Muscle layer of duodenum (tissue), 2 donors: ENCODE measurements at regions not wholly inside any gene's neighbourhood (a gene's known extent, or its start where the extent isn't known, plus 50 kb on each side); places are given as distances from the start of the nearest gene placed in this dataset.

Experiments
- H3K27ac ChIP-seq: one replicate; pipeline ENCODE4 v1.7.0; 2013; ENCODE audit warnings: mild to moderate bottlenecking, low read length
- H3K27me3 ChIP-seq: one replicate; pipeline ENCODE4 v1.7.0; 2013; ENCODE audit warnings: low read depth, mild to moderate bottlenecking, control low read depth, low read length
- H3K36me3 ChIP-seq, 2 donors: one replicate each; pipeline ENCODE4 v1.7.0; 2013; ENCODE audit warnings: low read length in 2 of 2, control low read depth in 1 of 2, mild to moderate bottlenecking in 1 of 2; ENCODE audit not compliant: insufficient read depth in 2 of 2, control insufficient read depth in 1 of 2
- H3K4me1 ChIP-seq, 2 donors: one replicate each; pipeline ENCODE4 v1.7.0; 2013; ENCODE audit warnings: low read length in 2 of 2, mild to moderate bottlenecking in 2 of 2, control low read depth in 1 of 2, moderate library complexity in 1 of 2; ENCODE audit not compliant: insufficient read depth in 2 of 2, control insufficient read depth in 1 of 2
- H3K4me3 ChIP-seq, 2 donors: one replicate each; pipeline ENCODE4 v1.7.0; 2013; ENCODE audit warnings: low read length in 2 of 2, low read depth in 1 of 2, mild to moderate bottlenecking in 1 of 2
- H3K9me3 ChIP-seq, 2 donors: one replicate each; pipeline ENCODE4 v1.7.0; 2013; ENCODE audit warnings: low read length in 2 of 2, control low read depth in 1 of 2, mild to moderate bottlenecking in 1 of 2; ENCODE audit not compliant: control insufficient read depth in 1 of 2
- donor health status: healthy.

GRCh38 chr16:54432897-54433229 is 146.3 kb upstream of the IRX3 start:
- H3K27me3 ChIP-seq = peaks cover 6% of the 10 kb centered on the region
- no peaks in the 10 kb centered on the region for H3K36me3 ChIP-seq
- H3K4me3 ChIP-seq = no peak overlapping the region
- H3K27ac ChIP-seq = no peak overlapping the region
- H3K4me1 ChIP-seq = no peaks in the 10 kb centered on the region
- H3K9me3 ChIP-seq = peaks cover 8 to 16% of the 10 kb centered on the region in 2 donors

GRCh38 chr16:54431997-54432896 is 145.7 kb upstream of the IRX3 start:
- Histone ChIP-seq H3K4me1 (no peaks in the 10 kb centered on the region), H3K27ac (no peak overlapping the region), H3K36me3 (no peaks in the 10 kb centered on the region), H3K27me3 (peaks cover 6% of the 10 kb centered on the region), H3K4me3 (no peak overlapping the region), H3K9me3 (peaks cover 8 to 16% of the 10 kb centered on the region in 2 donors)

- H3K27ac ChIP-seq = no peak overlapping the region
- no peaks in the 10 kb centered on the region for H3K4me1 ChIP-seq
- H3K4me3 ChIP-seq = no peak overlapping the region
- no peaks in the 10 kb centered on the region for H3K36me3 ChIP-seq
- H3K27me3 ChIP-seq = peaks cover 6% of the 10 kb centered on the region
- peaks cover 8 to 16% of the 10 kb centered on the region in 2 donors for H3K9me3 ChIP-seq
Measured at GRCh38 chr16:54431041-54431996, 144.7 kb upstream of the IRX3 start.

- Histone ChIP-seq H3K4me1 (no peaks in the 10 kb centered on the region), H3K27me3 (peaks cover 10% of the 10 kb centered on the region), H3K36me3 (no peaks in the 10 kb centered on the region), H3K27ac (no peak overlapping the region), H3K4me3 (no peak overlapping the region), H3K9me3 (peaks cover 8 to 16% of the 10 kb centered on the region in 2 donors)
Measured at GRCh38 chr16:54430491-54431030, 144.0 kb upstream of the IRX3 start.

- Histone ChIP-seq H3K27me3 (peaks cover 10% of the 10 kb centered on the region), H3K4me1 (no peaks in the 10 kb centered on the region), H3K27ac (no peak overlapping the region), H3K9me3 (peaks cover 8 to 13% of the 10 kb centered on the region in 2 donors), H3K4me3 (no peak overlapping the region), H3K36me3 (no peaks in the 10 kb centered on the region)
Measured at GRCh38 chr16:54429029-54429428, 142.4 kb upstream of the IRX3 start.

- Histone ChIP-seq H3K4me3 (no peak overlapping the region), H3K27ac (no peak overlapping the region), H3K36me3 (no peaks in the 10 kb centered on the region), H3K9me3 (peaks cover 8 to 13% of the 10 kb centered on the region in 2 donors), H3K27me3 (peaks cover 10% of the 10 kb centered on the region), H3K4me1 (no peaks in the 10 kb centered on the region)
Measured at GRCh38 chr16:54426553-54426849, 139.9 kb upstream of the IRX3 start.

- Histone ChIP-seq H3K4me3 (no peak overlapping the region), H3K4me1 (no peaks in the 10 kb centered on the region), H3K9me3 (peaks cover 8 to 13% of the 10 kb centered on the region in 2 donors), H3K27ac (no peak overlapping the region), H3K36me3 (no peaks in the 10 kb centered on the region), H3K27me3 (peaks cover 10% of the 10 kb centered on the region)
Measured at GRCh38 chr16:54425681-54426552, 139.3 kb upstream of the IRX3 start.

GRCh38 chr16:54425068-54425467 is 138.5 kb upstream of the IRX3 start:
- H3K4me1 ChIP-seq = no peaks in the 10 kb centered on the region
- H3K27me3 ChIP-seq = peaks cover 6% of the 10 kb centered on the region
- no peak overlapping the region for H3K27ac ChIP-seq
- no peaks in the 10 kb centered on the region for H3K36me3 ChIP-seq
- H3K4me3 ChIP-seq = no peak overlapping the region
- peaks cover 6 to 9% of the 10 kb centered on the region in 2 donors for H3K9me3 ChIP-seq

- Histone ChIP-seq H3K36me3 (no peaks in the 10 kb centered on the region), H3K9me3 (no peaks in the 10 kb centered on the region), H3K27me3 (peaks cover 4% of the 10 kb centered on the region), H3K4me3 (no peak overlapping the region), H3K27ac (no peak overlapping the region), H3K4me1 (no peaks in the 10 kb centered on the region)
Measured at GRCh38 chr16:54424043-54424451, 137.5 kb upstream of the IRX3 start.

GRCh38 chr16:54422569-54422978 is 136.0 kb upstream of the IRX3 start:
- Histone ChIP-seq H3K4me1 (no peaks in the 10 kb centered on the region), H3K27me3 (peaks cover 4% of the 10 kb centered on the region), H3K27ac (no peak overlapping the region), H3K9me3 (no peaks in the 10 kb centered on the region), H3K36me3 (no peaks in the 10 kb centered on the region), H3K4me3 (no peak overlapping the region)
